GM19467 (cell line): ENCODE measurements at regions not wholly inside any gene's neighbourhood (a gene's known extent, or its start where the extent isn't known, plus 50 kb on each side); places are given as distances from the start of the nearest gene placed in this dataset.
"Not testable (repeated sequence)": the region's sequence is repeated elsewhere in the genome, so short reads cannot be mapped to it uniquely, and the experiment has no call there.

Experiments
- ATAC-seq: cut with Tn5 transposase; IDR thresholded peaks from one replicate; pipeline ENCODE4 v1.9.1; 2021; ENCODE audit warnings: mild to moderate bottlenecking, moderate library complexity; ENCODE audit not compliant: unreplicated experiment

DNA sequence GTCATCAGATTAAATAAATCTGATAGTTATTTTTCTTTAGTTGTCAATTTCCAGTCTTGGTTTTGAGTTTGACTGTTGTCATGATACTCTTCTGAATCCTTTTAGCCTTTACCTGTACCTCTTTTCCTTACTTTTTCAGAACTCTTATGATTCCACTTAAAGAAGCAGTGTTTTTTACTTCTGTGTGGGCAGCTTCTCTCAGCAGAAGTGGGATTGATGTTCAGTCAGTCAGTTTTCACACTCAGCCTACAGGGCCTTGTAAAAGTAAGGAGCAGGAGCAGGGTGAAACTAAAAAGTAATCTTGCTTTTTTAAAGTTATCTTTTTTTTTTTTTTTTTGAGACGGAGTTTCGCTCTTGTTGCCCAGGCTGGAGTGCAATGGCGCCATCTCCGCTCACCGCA is 75.1 kb downstream of the HAUS1 start:
- ATAC-seq: no peak

DNA sequence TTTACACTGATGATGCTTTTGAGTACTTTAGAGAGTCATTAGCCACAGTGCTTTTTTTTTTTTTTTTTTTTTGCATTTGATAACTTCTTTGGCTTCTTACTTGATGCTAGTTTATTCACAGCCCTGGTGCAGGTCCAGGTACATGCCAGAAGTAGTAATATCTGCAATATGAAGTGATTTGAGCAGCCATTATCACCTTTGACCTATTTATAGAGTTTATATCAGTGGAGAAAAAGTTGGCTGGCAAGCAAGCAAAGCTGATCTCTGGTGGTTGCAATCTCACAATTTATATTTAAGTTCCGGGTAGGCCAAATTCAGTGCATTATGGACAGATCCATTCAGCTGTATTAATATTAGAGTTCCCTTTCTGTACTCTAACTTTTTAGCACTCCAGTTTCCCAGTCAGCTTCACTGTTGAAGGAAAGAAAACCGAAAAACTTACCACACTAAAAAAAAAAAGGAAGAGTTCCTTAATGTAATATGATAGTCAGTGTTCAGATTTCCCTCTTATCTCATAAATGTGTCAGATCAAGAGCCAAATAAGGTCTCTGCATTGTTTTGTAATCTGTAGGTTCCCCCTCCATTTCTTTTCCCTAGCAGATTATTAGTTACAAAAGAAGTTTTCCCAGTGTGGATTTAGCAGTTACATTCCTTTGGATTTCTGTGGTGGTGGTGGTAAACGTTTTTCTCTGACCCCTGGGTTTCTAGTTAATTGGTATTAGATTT is 78.6 kb downstream of the HAUS1 start:
- ATAC-seq: no peak

DNA sequence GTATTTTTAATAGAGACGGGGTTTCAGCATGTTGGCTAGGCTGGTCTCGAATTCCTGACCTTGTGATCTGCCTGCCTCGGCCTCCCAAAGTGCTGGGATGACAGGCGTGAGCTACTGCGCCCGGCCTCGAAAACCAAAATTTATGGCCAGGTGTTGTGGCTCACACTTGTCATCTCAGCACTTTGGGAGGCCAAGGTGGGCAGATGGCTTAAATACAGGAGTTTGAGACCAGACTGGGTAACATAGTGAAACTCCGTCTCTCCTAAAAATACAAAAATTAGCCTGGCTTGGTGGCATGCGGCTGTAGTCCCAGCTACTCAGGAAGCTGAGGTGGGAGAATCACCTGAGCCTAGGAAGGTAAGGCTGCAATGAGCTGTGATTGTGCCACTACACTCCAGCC is 80.1 kb downstream of the HAUS1 start:
- not testable (repeated sequence) for ATAC-seq

- ATAC-seq: no peak
These were observed 80.5 kb downstream of the HAUS1 start for GRCh38 chr18:46184727-46185126.

DNA sequence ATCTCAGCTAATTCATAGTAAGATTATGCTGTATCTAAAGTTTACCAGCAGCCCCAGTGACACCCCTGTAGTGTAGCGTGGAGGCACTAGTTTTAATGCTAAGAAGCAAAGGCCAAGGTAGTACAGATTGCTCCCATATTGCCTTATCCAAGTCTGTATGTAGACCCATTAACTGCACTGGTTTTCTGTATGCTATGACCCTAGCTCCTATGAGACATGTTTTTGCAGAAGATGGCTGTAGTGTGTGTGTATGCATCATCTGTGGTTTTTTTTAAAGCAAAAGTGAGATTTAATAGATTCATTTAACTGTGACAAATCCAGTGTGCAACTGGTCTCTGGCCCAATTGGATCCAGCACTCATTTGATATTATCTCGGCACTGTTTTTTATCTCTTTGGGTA is 86.5 kb downstream of the HAUS1 start:
- ATAC-seq: no peak

GRCh38 chr18:46196627-46197243 is 92.5 kb downstream of the HAUS1 start:
- ATAC-seq: no peak

DNA sequence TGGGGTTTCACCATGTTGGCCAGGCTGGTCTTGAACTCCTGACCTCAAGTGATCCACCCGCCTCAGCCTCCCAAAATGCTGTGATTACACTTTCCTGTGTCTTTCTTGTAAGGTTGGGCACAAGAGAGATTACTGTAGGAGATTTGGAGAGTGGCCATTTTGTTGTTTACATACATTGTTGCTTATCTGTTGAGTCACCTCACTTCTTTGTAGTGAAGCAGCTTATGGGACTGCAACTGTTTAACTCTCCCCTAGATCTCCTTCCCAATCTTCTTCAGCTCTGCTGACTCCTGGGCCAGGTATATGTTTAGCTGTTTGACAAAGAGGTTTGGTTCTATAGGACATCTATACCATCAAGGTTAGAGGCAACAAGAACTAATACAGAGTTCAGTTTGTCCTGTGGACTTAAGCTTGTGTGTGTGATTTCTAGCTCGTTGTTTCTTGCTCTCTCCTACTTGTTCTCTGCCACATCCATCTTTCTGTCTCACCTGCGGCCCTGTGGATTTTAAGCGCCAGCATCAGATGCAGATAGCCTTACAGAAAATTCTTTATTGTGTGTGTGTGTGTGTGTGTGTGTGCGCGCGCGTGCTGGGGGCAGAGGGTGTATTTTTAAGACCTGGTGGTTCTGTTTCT is 95.4 kb downstream of the HAUS1 start:
- ATAC-seq: no peak

- not testable (repeated sequence) for ATAC-seq
These were observed 96.2 kb downstream of the HAUS1 start for GRCh38 chr18:46200178-46201055.

DNA sequence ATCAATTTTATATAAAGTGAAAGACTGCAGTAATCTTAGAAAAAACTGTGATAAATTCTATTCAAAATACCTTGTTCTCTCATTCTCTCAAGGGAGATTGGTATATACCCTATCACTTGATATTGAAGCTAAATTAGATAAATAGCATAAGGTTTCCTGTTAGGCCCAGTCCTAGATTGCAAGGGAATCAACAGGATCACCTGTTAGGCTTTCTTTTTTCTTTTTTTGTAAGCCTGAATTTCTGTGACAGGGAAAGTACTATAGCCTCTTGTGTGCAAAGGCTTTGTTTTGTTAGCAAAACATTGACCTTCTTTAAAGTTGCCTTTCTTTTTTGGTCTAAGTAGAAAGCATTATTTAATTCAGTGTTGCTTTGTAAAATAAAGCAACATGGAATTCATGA is 100.0 kb downstream of the HAUS1 start:
- ATAC-seq: no peak

DNA sequence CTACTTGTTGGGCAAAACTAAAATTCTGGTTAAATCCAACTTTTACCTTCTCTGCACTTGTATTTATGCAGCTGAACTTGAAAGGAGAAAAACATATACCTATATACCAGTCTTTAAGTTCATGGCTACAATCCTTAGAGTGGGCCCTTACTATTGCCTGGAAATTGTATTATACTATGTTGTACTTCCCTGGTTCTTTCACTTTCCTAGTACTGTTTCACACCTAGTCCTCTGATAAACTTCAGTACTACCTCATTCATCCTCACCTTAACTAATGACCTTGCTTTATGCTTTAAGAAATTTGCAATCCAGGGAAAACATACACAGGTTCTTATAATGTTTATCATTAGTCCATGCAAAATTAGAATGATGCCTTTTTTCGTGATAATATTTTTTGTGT is 103.8 kb downstream of the HAUS1 start:
- no peak for ATAC-seq

DNA sequence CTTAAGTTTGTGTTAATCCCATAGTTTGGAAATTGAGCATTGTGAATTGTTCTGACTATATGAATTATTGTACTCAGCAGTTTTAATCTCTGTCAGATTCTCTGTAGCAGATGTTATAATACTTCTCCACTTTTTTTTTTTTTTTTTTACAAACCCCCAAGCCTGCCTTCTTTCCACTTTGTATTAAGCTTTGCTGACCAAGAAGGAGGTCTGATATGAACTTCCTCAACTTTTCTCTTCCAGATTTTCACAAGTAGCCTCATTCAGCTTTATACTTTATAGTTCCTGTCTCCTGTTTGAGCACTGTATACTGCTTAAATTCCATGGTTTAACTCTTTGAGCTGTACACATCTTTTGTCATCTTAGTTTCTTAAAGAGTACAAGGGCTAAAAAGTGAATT is 105.0 kb downstream of the HAUS1 start:
- ATAC-seq: no peak

DNA sequence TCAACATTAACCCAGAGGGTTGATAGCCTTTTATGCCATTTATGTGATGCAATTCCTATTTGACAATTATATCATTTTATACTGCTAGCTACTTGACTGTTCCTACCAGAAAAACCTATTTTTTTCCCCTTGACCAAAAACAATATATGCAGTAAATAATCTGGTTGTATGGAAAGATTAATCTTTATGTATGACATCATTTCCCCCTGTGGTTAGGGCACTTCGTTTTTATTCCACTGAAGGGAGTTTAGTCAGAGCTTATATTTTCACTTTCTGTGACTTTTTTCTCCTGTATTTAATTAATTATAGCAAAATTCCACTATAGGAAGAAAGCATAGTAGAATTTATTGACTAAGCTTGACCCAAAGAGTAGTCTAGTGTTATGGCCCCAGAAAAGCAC is 107.6 kb downstream of the HAUS1 start:
- ATAC-seq: no peak

DNA sequence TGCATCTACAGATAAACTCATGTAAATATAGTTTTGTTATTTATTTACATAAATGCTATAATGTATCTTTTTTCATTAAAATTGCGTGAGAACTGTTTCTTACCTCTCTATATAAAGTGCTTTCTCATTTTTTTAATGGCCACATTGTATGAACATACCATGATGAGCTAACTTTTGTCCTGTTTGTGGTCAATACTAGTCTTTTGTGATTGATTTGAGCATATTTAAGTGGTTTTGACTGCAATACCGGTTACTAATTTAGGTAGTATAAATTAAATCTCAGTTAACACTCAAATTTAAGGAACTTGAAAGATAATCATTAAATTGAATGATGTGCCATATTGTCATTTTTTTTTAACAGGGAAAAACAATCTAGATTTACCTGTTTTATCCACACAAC is 108.2 kb downstream of the HAUS1 start:
- ATAC-seq: no peak

GRCh38 chr18:46213295-46213694 is 109.1 kb downstream of the HAUS1 start:
- no peak for ATAC-seq

DNA sequence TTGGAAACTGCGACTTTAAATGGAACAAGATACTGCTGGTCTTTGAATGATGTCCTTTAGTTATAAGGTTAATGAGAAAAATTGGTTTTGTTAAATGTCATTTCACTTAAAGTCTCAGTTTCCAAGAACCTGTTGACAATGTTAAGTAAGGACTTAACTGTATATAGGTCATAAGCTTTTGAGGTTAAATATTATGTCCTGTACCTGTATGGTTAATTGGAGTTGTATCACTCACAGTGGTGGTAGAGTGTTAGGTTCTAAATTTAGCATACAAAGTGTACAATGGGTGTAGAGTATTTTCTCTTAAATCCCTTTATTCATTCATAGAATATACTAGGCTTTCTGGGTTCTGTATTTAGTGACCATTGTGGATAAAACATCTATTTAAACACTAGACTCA is 110.2 kb downstream of the HAUS1 start:
- ATAC-seq: no peak

DNA sequence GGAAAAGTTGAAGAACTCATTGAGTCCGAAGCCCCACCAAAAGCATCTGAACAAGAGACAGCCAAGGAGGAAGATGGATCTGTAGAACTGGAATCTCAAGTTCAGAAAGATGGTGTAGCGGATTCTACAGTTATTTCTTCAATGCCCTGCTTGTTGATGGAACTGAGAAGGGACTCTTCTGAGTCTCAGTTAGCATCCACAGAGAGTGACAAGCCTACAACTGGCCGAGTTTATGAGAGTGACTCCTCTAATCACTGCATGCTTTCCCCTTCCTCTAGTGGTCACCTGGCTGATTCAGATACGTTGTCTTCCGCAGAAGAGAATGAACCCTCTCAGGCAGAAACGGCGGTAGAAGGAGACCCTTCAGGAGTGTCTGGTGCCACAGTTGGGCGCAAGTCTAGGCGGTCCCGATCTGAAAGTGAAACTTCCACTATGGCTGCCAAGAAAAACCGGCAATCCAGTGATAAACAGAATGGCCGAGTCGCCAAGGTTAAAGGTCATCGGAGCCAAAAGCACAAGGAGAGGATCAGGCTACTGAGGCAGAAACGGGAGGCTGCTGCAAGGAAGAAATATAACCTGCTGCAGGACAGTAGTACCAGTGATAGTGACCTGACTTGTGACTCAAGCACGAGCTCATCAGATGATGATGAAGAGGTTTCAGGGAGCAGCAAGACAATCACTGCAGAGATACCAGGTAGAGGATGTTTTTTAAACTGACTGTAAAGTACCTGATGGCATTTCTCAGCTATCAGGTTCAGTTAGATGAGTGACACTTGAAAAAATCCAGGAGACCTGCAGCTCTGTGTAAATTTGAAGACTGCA is 111.9 kb downstream of the HAUS1 start:
- no peak for ATAC-seq

GRCh38 chr18:46220116-46220515 is 115.9 kb downstream of the HAUS1 start:
- no peak for ATAC-seq

DNA sequence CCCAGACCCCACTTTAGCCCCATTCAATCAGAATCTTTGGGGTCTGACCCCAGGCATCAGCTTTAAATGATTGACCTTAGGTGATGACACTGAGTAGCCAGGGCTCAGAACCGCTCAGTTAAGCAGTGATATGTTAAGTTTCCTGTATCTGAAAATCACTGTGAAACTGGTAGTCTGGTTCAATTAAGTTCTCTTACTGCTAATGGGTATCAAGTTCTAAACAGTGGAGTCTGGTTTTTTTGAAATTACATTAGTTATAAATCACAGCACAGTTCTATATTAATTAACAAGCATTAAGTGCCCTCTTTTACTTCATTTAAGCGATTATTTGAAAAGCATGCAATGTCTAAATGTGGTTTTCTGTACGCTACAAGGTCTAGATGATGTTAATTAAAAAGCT is 117.9 kb downstream of the HAUS1 start:
- no peak for ATAC-seq

GRCh38 chr18:46222710-46223360 is 118.7 kb downstream of the HAUS1 start:
- no peak for ATAC-seq

DNA sequence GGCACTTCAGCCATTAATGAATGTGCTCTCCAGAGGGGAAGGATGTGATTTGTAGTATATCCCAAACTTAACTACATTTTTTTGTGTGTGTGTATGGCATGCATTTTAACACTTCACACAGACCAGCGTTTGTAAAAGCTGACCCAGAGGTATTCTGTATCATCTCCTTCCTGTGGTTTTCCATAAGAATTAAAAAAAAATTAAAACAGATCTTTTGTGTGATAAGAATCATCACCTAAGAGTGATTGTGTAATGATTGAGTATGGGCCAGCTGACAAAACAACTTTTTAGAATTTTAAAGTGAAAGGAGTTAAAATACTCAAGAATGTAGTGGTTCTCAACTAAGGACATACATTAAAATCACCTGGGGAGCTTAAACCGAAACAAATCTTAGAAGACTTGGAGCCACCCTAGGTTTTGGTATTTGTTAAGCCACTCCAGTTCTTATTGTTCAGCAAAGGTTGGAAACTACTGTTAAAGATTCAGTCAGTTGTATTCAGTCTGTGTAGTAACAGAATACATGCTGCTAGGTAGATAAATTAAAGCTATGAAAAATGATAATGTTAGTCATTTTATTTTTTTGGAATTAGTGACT is 120.1 kb downstream of the HAUS1 start:
- no peak for ATAC-seq
